HG02970 (cell line): ENCODE measurements at regions not wholly inside any gene's neighbourhood (a gene's known extent, or its start where the extent isn't known, plus 50 kb on each side); places are given as distances from the start of the nearest gene placed in this dataset.

Experiments
- ATAC-seq: cut with Tn5 transposase; IDR thresholded peaks from one replicate; pipeline ENCODE4 v1.9.1; 2021; ENCODE audit warnings: mild to moderate bottlenecking, moderate library complexity, moderate number of reproducible peaks; ENCODE audit not compliant: unreplicated experiment, low FRiP score

- no peak for ATAC-seq
Measured at GRCh38 chrX:9189286-9189685, 155.4 kb upstream of the FAM9B start.

- no peak for ATAC-seq
Measured at GRCh38 chrX:9191392-9191791, 157.5 kb upstream of the FAM9B start.

GRCh38 chrX:9195199-9195880 is 161.4 kb upstream of the FAM9B start:
- ATAC-seq = no peak

GRCh38 chrX:9196961-9197640 is 163.2 kb upstream of the FAM9B start:
- ATAC-seq = no peak

- no peak for ATAC-seq
Measured at GRCh38 chrX:9204560-9204959, 170.6 kb upstream of the FAM9B start.

GRCh38 chrX:9205599-9206223 is 171.8 kb upstream of the FAM9B start:
- no peak for ATAC-seq

- ATAC-seq = no peak
Measured at GRCh38 chrX:9207142-9207541, 173.2 kb upstream of the FAM9B start.

- ATAC-seq = no peak
Measured at GRCh38 chrX:9211269-9211668, 177.3 kb upstream of the FAM9B start.

GRCh38 chrX:9221781-9222180 is 187.9 kb upstream of the FAM9B start:
- no peak for ATAC-seq

GRCh38 chrX:9222299-9222698 is 188.4 kb upstream of the FAM9B start:
- no peak for ATAC-seq

GRCh38 chrX:9227276-9227675 is 193.3 kb upstream of the FAM9B start:
- no peak for ATAC-seq

GRCh38 chrX:9231491-9231890 is 197.6 kb upstream of the FAM9B start:
- ATAC-seq = no peak

GRCh38 chrX:9233141-9233540 is 199.2 kb upstream of the FAM9B start:
- no peak for ATAC-seq

- ATAC-seq = no peak
Measured at GRCh38 chrX:9234315-9234714, 200.4 kb upstream of the FAM9B start.

GRCh38 chrX:9235722-9236121 is 201.8 kb upstream of the FAM9B start:
- ATAC-seq = no peak

- ATAC-seq = no peak
Measured at GRCh38 chrX:9240956-9241355, 207.0 kb upstream of the FAM9B start.

- ATAC-seq = no peak
Measured at GRCh38 chrX:9241427-9241826, 207.5 kb upstream of the FAM9B start.

GRCh38 chrX:9249051-9249846 is 215.3 kb upstream of the FAM9B start:
- ATAC-seq = no peak

GRCh38 chrX:9252182-9252581 is 212.7 kb upstream of the TBL1X start:
- no peak for ATAC-seq

- ATAC-seq = no peak
Measured at GRCh38 chrX:9253211-9253610, 211.6 kb upstream of the TBL1X start.
